Endometrium (tissue), 2 donors: ENCODE measurements at regions not wholly inside any gene's neighbourhood (a gene's known extent, or its start where the extent isn't known, plus 50 kb on each side); places are given as distances from the start of the nearest gene placed in this dataset.
"Not testable (repeated sequence)": the region's sequence is repeated elsewhere in the genome, so short reads cannot be mapped to it uniquely, and the experiment has no call there.

Experiments used
- FAIRE-seq: peaks from 2 replicates; lab custom pipeline; 2012; peaks lifted over from hg19 to GRCh38; lab: Jason Lieb, UNC
- donor health status: control.
- donor health status: control.

DNA sequence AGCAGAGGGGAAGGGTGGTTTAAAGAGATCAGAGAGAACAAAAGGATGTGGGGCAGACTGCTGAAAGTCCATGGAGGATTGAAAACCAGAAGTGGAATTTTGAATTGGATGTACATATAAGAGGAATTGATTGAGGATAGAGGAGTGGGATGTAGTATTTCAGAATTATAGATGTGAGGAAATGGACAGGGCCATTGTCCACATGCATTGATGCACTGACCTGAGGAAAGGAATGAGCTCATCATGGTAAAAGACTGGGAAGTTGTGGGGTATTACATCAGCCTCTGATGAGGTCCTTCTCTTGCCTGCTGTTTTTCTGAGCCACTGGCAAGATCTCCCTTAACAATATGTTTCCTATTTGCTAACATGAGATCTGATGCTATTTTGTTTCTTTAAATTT lies 365.7 kb upstream of the FANCL start:
- FAIRE-seq = no peak

DNA sequence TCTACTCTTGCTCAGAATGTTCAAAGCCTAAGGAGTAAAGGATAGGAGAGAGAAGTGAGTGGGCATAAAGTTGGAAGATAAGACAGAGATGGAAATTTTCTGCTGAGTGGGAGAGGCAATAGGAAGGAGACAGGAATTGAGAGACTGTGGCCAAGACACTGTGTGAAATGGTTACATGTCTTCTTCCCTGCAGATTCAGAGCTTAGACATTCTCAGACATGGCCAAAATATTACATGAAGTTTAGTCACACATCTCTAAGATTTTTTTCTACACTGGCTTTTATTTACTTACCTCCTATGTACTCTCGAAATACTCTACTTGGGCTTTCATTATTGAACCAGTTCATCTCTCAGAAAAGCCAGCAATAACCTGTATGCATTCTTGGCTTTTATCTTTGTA lies 363.0 kb upstream of the FANCL start:
- FAIRE-seq = no peak

DNA sequence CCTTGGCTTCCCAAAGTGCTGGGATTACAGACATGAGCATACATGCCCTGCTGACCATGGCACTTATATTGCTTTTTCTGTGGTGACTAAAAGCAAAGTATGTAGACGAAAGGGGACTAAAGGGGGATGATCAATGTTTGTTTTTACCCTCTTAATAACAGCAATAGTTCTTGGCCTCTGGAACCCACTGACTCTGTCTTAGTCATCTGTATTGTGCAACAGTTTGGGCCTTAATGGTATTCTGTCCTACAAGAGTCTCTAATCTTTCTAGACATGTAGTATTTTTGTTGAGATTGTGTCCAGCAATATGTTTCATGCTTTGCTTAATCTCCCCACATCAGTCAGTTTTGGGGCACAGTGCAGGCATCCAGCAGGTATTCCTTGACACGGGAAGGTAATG lies 359.9 kb upstream of the FANCL start:
- no peak for FAIRE-seq

DNA sequence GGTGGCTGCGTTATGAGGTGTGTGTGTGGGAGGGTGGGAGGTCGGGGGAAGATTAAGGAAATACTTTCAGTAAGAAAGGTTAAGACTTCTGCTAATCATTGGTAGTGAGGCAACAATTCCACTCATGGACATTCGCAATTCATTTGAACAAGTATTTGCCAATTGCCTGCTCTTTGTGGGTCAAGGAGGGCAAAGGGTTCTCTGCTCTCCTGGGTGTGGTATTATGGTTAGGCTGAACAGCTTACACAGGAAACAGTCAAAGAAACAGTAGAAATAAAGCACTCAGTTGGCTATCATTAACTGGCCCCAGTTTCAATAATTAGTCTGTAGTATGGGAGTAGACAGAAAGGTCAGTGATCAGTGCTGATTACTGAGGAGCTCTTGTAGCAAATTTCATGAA lies 357.0 kb upstream of the FANCL start:
- FAIRE-seq = no peak

DNA sequence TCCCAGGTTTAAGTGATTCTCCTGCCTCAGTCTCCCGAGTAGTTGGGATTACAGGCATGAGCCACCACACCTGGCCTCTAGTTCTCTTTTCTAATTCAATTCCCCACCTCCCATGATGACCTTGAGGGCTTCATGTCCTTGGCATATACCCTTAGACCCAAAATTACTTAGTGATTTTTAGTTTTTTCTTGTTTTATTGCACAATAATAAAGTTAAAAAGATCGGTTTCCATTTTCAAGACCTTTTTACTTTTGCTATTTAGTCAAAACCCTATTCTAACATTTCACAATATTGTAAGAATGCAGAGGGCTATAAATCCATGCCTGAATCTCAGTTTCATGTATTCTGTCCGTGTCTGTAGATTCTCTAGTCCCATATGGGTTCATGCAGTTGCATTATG lies 354.6 kb upstream of the FANCL start:
- FAIRE-seq = no peak

DNA sequence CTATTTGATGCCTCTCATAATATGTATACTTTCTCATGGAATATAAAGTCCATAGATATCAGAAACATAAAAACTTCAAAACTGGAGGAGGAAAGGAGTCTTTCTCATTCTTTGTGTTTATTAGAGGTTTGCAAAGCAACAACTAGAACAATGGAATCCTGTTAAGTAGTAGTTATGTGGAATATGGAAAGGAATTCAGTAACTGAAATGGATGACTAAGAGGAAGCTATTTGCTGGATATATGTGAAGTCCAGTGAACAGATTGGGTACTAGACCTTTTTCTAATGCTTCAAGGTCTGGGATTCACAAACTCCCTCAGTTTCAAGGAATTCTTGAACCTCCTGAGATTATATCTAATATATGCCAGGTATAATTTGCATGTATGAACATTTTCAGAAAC lies 353.6 kb upstream of the FANCL start:
- FAIRE-seq = no peak

DNA sequence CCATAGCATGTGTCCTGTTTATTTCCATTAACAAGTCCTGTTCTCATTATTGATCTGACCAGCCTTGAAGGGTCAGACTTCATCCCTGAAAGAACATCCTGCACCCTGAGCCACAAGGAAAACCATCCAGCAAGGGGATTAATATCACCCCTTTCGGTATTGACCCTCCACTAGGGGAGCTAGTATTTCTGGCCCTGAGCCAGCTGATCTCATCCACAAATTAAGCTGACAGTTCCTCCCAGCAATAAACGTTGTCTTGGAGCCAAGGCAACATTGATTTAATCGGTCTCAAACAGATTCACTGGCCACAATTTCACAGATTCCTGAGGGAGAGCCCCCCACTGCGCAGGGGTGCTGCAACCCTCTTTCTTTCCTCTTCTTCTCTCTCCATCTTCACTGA lies 353.1 kb upstream of the FANCL start:
- FAIRE-seq = no peak

DNA sequence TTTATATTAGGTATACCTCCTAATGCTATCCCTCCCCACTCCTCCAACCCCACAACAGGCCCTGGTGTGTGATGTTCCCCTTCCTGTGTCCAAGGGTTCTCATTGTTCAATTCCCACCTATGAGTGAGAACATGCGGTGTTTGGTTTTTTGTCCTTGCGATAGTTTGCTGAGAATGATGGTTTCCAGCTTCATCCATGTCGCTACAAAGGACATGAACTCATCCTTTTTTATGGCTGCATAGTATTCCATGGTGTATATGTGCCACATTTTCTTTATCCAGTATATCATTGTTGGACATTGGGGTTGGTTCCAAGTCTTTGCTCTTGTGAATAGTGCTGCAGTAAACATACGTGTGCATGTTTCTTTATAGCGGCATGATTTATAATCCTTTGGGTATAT lies 345.1 kb upstream of the FANCL start:
- not testable (repeated sequence) for FAIRE-seq

DNA sequence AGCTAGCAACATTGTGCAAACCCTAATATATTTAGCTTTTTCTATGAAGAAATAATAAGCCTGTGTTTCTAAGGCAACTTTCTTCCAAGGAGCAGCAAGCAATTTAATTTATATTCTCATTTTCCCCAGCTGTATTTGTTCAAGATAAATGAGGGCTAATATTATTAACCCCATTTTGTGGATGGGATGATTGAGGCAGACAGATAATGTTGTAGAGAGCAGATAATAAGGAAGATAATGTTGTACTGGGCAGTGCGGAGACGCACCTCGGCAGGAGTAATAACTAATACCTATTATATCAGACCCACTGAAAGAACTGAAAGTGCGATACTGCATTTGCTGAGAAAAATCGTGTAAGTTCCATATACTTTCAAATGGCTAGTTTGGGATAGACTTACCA lies 344.1 kb upstream of the FANCL start:
- FAIRE-seq = no peak

DNA sequence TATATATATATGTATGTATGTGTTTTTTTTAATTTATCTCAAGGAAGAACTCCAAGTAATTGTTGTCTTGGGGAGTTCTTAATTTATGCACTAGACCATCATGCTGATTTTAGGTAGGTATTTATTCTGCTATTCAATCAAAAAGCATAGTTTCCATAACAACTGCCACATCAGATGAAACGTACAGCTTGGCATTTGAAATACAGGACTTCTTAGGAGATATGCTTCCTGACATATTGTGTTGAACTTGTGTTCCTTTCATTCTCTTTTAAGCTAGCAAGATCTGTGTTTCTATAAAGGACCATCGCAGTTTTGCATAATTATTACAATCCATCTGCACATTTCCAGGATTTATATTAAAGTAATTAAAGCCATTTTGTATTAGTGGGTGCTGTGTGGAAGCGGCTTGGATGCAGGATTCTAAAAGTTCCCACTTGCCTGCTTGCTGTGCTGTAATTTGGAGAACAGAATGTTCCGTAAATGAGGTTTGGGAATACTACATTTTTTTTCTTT lies 343.5 kb upstream of the FANCL start:
- FAIRE-seq = no peak

DNA sequence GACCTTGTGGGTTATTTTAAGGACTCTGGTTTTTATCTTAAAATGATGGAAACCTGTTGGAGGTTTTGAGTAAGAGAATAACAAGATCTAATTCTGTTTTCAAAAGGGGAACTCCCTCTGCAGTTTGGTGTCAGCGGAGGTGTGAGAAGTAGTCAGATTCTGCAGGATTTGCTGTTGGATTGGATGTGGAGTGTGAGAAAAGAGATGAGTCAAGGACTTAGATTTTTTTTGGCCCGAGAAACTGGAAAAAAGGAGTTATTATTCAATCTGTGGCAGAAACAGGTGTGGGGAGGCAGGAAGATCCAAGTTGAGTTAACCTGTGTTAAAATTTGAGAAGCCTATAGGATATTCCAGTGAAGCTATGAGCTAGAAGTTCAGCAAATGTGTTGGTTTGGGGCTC lies 337.2 kb upstream of the FANCL start:
- no peak for FAIRE-seq

DNA sequence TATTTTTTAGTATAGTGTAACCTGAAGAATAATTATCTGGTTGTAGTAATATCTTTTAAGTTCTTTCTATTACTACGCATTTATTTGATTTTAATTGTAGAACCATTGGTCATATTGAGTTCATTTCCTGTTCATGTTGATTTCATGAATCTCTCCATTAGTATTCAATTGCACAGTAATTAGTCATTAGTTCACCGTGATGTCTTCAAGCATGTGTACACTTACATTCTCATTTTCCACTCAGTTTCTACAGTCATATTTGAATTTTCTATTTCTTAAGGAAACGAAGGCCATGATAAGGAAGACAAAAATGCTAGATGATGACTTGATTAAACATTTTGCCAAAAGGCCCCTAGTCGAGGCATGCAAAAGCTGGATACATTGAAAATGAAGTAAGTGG lies 333.7 kb upstream of the FANCL start:
- no peak for FAIRE-seq

DNA sequence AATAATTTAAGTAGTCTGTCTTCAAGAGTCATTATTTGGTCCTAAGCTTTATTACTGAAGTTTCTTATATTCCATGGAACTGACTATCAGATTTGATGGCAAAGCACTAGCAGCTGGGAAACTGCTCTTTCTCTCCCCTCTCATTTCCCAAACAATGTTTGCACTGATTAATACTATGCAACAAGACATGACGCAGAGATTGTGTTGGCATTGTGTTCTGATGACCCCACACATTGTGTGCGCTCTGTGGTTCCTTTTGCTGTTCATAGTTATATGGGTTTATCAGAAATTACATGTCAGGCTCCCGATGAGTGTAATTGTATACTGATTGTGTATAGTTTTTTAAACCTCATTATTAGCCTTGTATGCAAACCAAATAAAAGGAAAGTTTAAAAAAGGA lies 331.6 kb upstream of the FANCL start:
- no peak for FAIRE-seq

DNA sequence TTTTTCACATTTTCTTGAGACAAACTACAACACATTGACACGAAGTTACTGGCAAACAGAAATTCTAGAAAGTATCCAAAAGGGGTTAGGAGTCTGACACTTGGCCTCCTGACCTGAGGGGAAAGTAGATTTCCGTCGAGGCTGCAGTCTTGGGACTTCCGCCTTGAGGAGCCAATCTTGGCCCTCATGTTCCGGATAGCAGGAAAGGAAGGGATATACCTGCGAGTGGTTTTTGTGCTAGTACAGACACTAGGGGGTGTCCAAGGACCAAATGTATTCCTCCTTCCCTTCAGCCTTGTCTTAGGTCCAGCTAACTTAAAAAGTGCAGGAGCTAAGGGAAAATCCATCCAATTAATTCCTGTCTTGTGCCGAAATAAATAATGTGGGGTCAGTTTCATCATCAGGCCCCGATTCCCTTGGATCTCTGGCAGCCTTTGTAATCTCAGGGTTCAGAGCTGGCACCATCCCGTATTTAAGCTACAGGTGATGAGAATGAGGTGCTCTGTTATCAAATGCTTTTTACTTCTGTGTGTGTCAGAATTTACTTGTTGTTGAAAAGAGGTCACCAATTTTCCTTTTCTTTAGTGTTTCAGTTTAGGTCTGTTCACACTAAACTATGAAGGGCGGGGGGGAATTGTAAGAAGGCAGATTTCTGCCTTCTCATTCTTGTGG lies 330.2 kb upstream of the FANCL start:
- FAIRE-seq = no peak

DNA sequence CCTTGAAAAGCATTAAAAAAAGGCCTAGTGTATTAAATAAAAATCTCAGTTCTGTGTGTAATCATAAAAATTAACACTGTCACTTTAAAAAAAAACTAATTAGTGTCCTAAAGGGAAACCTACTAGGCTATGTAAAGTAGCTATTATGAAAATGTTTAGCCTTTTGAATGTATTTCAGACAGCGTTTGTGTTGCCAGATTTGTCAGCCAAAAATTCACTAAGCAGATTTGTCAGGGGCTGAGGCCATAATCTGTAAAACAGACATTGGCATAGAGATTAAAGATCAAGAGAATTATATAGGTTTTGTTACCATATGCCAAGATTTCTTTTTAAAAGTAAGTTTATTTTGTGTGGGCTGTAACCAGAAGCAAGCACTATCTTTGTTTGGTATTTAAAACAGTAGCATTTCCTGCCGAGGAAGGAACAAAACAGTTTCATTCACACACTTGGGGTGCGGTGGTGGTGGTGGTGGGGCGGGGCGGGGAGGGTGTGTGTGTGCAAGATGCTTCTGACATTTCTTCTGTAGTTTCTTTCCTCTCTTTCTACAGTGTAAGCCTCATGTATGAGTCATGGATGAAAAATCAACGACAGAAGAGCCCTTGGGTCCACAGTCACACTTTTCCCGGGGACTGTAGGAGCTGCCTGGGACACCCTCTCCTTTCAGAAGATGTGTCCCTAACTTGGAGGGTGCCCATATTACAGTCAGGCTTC lies 328.5 kb upstream of the FANCL start:
- FAIRE-seq = no peak

DNA sequence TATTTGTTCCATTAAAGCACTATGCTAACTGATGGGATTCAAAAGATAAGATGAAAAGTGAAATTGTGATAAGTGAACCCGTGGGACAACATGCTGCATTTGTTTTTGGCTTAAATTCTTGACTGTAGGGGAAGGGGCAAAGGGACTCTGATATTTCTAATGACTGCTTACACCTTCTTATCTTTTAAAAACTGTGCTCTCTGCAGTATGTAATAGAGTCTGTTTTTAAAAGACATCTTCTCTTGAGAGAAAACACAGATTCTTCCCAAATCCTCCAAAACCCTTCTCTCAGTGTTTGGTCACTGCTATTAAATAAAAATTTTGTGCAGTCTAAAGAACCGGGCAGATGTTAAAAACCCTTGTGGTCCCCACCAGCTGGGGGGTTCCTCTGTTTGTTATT lies 327.8 kb upstream of the FANCL start:
- no peak for FAIRE-seq

DNA sequence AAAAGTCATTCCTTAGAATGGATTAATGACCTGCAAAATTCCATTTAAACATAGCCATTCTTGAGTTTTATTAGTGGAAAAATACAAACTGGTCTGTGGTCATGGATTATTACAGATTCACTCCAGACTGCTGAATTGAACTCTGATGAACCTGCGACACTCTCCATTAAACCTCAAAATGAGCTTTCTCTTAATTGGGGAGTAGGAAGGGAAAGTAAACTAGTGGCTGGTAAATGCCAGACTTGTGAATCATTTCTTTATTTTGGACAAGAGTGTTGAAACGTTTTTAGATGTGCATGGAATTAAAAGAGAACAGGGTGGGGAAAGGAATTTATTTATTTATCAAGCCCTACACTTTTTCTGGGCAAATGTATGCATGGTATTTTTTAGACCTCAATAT lies 321.2 kb upstream of the FANCL start:
- FAIRE-seq = no peak

DNA sequence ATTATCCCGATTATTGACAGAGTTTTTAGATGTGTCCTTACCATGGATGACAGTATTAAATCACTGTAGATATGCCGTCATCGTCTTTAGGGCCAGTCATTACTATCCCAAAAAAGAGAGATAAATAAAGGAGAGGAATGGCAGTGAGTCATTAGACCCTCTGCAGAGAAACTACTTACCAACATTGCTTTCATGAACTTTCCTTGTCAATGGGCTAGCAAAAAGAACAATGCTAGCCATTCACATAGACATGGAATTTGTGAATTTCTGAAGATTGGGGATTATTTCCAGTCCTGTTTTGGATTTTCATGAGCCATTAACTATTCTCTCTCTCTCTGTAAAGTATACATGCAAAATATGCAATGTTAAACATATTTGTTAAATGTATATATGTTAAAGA lies 319.4 kb upstream of the FANCL start:
- no peak for FAIRE-seq

DNA sequence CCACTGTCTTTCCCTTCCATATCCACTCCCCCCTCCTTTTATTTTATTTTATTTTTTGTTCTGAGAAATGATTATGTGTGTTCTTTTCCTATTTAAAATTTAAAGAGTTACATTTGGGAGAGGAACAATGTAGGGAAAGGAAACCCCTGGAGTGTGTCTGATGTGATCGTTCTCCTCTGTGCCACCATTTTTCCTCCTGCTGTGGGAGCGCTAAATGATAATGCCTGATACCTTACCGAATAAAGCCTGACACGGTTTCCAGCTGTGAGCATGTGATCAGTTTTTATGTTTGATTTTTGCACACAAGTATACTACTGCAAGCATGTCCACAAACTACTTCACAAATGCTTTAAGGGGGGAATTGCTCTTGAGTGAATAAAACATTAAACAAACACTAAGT lies 317.8 kb upstream of the FANCL start:
- no peak for FAIRE-seq

DNA sequence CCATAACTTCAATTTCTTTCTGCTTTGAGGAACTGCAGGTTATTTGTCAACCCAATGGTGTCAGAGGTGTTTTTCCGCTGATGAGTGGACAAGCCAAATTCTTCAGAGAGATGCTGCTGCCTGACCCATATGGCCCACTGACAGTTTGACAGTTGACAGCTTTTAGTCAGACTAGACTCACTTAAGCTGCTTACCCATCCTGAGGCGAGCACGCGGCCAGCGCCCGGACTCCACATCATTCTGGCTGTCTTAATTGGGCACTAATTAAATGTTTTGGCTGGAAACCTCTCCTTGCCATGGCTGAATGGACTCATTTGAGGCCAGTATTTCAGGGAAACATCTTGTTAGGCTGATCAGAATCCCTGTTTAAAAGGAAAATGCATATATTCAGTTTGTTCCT lies 316.1 kb upstream of the FANCL start:
- no peak for FAIRE-seq

DNA sequence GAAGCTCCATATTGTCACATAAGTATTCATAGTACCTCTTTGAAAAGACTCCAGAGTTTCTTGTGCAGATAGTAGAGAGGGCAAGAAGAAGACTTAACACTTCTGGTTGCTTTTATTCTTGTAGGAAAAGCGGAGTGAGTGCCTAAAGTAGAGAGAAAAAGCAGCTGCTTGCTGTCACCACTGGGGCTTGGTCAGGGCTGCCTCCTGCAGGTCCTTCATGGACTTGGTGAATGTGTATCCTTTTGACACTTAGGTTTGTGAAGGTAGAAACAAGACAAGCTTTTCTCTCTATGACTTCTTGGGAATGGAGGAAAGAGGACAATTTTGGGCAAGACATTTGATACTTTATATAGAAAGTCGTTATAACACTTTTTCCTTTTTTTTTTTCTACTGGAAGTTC lies 312.8 kb upstream of the FANCL start:
- FAIRE-seq = no peak

DNA sequence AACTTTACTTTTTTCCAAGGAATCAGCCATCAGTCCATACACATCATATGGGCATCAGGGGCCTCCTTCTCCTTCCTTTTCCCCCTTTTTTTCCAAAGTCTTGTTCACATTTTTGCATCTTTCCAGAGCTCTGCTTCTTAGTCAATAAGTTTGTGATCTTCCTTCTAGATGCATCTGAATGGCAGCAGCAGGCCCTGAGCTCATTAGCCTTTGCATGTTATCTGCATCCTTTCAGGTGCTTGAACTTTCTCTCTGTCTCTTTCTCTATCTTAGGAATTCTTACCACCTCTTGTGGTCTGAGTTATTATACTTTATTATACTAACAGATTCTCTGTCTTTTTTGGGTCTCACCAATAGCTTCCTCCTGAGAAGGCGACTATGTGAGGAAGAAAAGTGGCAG lies 312.4 kb upstream of the FANCL start:
- no peak for FAIRE-seq

DNA sequence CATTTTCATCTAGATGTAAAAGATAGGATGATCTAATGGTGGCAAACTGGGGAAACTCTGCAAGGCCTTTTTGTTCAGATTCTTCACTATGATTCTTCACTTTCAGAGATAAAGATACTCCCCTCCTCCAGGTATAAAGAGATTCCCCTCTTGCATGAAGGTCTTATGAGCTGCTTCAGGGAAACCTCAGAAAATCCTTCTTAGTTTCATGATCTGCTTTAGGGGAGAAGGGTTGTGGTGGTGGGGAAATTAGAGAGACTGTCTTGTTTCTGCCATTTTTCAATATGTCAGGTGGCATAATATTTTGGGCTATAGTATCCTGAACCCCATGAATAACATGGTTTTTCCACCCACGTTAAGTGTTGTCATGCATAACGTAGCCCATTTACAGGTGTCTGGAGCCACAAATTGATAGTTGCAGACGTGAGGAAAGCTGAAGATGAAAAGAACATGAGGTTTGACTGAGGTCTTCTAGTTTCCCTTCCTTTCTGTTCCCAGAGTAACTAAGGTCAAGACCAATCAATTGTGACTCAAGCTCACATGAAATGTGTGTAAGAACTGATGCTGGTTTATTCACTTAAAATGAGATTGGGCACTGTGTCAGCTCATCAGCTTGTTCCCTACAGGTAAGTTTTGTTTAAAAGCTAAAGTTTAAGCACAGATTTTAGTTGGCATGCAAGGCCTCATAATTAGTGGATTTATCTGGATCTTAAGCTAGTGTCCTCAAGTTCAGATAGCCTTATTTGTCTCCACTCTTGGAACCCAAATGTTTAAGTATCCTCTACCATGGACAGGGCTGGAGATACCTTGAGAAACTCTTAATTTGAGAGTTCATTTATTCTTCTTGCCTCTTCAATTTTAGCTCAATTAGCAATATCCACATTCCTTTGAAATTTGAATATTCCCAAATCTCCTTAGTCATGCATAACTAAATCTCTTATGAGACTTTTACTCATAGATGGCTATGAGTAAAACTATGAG lies 304.5 kb upstream of the FANCL start:
- FAIRE-seq = no peak
